ENCODE measurements at regions not wholly inside any gene's neighbourhood (a gene's known extent, or its start where the extent isn't known, plus 50 kb on each side); places are given as distances from the start of the nearest gene placed in this dataset.

GRCh38 chrX:120692319-120692718, 62.5 kb upstream of the C1GALT1C1 start:
- no peak for DNase-seq

GRCh38 chrX:120690941-120691340, 61.1 kb upstream of the C1GALT1C1 start:
- DNase-seq: no peak

GRCh38 chrX:120690344-120690743, 60.5 kb upstream of the C1GALT1C1 start:
- DNase-seq: no peak

GRCh38 chrX:120680090-120680489, 50.2 kb upstream of the C1GALT1C1 start:
- no peak for DNase-seq
